GM21447 (cell line): ENCODE measurements at regions not wholly inside any gene's neighbourhood (a gene's known extent, or its start where the extent isn't known, plus 50 kb on each side); places are given as distances from the start of the nearest gene placed in this dataset.

Source experiments
- ATAC-seq: cut with Tn5 transposase; IDR thresholded peaks from one replicate; pipeline ENCODE4 v1.9.1; 2021; ENCODE audit not compliant: unreplicated experiment

DNA sequence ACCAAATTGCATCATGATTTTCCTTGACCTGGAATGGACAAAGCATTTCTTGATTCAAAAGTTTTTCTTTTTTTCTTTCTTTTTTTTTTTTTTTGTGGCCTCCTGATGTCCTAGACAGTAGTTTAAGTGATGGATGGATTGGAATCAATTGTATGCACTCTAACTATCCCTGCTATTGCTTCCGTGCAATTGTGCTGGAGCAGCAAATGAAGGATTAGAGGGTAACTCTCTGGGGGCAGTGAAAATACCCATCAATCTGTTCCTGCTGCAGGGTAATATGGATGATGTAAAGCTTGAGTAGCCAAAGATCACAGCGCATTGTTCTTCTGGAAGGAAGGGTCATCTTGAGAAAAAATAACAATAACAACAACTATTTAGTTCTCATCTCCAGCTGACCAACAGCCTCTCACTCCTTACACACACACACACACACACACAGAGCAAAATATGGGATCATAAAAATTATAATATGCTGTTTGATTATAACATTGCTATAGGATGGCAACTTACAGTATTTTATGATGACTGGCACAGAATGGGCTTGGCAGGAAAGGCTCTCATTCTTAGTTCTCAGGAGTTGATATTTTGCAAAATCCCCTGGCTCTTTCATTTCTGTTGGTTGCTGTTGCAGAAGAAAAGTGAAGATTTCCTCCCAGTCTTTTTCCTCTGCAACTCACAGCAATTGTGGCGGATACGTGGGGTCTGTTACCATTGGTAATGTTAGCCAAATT lies 160.9 kb upstream of the DMAC1 start:
- ATAC-seq = no peak

DNA sequence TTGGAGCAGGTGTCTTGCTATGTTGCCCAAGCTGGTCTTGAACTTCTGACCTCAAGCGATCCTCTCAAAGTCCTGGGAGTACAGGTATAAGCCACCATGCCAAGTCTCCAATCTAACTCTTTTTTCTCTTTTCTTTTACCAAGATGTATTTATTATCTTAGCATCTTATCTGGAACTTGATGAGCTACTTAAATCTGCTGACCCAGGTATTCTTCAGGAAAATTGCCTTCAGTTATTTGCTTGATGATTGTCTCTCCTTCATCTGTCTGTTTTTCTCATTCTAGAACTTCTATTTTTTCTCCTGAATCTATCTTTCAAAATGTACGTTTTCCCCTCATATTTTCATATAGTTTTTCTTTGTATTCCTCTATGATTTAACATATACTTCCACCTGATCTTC lies 158.2 kb upstream of the DMAC1 start:
- no peak for ATAC-seq

DNA sequence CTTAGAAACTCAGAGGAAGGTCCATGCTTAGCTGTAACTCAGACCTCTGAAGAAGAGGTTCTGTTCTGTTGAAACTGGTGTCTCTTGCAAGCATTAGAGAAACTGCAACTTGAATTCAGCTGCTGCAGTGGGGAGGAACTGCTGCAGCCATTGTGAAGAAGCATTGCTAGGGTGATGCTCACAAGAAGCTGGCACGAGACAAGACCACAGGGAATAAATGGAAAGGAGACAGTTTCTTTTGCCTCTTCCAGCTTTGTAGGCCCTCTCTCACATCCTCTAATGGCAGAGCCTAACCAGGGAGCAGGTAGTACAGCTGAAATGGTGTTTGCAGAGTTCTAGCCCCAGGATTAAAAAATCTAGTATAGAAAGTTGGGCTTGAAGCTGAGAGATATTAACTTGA lies 148.0 kb upstream of the DMAC1 start:
- no peak for ATAC-seq

DNA sequence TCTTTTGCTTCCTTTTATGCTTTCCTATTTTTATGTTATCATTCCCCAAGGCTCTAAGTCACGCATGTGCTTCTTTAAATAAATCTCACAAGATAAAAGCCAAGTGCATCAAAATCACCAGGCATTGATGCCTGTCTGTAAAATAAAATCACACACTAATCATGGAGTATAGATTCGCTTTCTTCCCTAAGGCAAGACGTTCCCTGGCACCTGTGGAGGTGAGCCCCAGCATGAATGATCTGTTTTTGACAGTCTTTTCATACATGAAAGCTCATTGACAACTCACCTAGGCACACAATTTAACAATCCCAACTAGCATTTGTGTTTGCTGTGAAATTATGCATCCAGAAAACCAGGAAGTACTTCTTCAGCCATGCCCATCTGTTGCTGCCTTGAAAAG lies 146.9 kb upstream of the DMAC1 start:
- no peak for ATAC-seq

DNA sequence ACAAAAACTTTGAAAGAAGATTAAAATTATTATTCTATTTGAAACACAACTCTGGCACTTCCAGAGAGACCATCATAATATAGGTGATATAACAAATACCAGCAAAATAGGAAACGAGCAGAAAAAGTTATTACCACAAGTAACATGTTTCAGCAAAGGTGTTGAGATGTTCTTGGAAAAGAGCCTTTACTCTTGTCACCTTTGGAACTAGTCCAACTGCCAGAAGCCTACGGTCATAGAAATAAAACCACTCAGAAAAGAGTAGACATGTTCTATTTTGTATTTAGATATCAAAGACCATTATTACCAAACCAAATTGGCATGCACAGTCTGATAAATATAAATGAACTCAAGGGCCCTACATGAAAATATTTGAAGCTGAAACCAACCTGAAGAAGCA lies 145.0 kb upstream of the DMAC1 start:
- ATAC-seq = no peak

- no peak for ATAC-seq
Observed at GRCh38 chr9:7937761-7938491, 138.3 kb upstream of the DMAC1 start.

DNA sequence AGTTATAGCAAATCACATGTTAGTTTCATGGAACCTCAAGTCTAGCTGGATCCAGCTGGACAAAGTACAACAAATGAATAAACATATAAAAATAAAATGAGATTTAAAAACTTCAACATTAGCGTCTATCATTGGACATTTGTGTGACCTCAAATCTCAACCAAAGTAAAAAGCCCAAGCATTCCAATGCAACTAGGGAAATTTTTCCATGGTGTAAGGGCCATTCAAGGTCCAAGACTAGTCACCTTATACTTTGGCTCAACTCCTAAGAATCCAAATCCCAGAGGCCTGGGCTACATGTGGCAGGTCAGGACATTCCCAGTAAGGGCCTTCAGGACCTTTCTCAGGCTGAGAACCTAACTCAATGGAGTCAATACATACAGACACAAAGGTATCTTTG lies 137.4 kb upstream of the DMAC1 start:
- ATAC-seq = no peak

- no peak for ATAC-seq
Observed at GRCh38 chr9:7936163-7936562, 136.6 kb upstream of the DMAC1 start.

GRCh38 chr9:7935681-7936080 lies 136.1 kb upstream of the DMAC1 start:
- peak; percentile 74 for ATAC-seq

- ATAC-seq = no peak
Observed at GRCh38 chr9:7932767-7933166, 133.2 kb upstream of the DMAC1 start.

DNA sequence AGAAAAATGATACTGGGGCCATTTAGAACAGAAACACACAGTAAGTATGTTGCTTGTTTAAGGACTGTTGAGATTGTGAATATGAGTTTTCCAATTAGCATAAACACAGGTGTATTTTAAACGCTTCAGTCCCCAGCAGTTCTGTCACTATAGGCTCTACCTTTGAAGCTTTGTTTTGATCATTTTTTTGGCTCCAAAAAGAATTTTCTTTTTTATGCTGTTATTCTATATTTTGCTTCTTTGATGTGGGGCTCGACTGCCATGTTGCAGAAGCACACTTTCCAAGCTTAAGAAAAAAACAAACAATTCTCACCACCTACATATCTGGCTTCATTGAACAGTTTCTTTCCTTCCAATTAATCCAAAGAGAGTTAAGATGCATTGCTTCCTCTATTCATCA lies 131.0 kb upstream of the DMAC1 start:
- no peak for ATAC-seq

- ATAC-seq = no peak
Observed at GRCh38 chr9:7921545-7922197, 122.1 kb upstream of the DMAC1 start.

- no peak for ATAC-seq
Observed at GRCh38 chr9:7912037-7912535, 112.5 kb upstream of the DMAC1 start.

DNA sequence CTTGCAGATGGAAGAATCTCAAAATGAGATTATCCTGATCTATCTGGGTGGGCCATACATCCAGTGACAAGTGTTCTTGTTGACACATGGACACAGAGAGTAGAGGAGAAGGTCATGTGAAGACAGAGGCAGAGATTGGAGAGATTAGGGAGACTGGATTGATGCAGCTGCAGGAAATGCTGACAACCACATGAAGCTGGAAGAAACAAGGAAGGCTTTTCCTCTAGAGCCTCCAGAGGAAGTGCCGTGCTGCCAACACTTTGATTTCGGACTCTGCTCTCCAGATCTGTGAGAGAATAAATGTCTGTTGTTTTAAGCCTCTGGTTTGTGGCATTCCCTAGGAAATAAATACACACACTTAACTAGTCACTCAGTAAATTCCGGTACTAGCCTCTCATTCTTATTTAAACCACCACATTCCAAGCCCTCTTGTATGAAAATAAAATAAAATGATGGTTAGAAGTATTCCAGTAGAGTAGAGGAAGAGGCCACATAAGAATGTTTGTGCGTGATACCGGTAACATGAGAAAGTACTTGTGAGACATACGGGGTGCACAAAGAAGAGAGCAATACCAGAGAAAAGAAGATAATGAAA lies 110.9 kb upstream of the DMAC1 start:
- no peak for ATAC-seq

DNA sequence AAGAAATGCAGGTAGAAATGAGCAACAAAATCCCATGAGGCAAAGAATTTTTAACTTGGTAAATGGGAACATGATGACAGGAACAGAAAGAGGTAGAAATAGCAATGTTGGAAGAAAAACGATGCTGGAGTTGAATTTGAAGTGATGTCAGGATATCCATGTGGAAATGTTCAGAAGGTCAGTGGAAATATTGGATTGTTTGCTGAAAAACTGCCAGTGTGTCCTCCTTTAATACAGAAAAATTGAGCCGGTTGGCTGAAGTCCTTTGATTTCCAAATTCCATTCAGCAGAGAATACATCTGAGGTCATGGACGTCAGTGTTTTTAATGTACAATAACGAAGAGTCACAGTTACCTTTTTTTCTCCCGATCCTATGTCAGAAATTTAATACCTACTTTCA lies 110.0 kb upstream of the DMAC1 start:
- no peak for ATAC-seq

- no peak for ATAC-seq
Observed at GRCh38 chr9:7907551-7908337, 108.2 kb upstream of the DMAC1 start.

GRCh38 chr9:7906783-7907550 lies 107.4 kb upstream of the DMAC1 start:
- no peak for ATAC-seq

DNA sequence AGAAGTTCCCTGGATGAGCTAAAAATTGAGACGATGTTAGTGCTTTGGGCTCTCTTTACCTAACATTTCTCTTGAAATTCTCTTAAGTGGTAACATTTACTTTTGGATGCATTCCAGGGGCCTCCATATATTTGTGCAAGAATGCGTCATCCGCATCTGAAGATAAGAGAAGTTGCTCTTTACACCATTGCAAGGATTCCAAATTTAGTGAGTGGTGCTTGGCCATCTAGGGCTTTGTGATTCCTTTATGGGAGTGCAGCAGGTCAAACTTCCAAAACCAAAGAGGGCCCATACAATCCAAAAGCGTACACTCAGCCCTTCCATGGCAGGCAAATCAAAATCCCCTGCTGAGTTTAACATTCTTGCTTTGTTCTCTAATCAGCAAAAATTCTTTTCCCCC lies 102.0 kb upstream of the DMAC1 start:
- ATAC-seq = no peak

DNA sequence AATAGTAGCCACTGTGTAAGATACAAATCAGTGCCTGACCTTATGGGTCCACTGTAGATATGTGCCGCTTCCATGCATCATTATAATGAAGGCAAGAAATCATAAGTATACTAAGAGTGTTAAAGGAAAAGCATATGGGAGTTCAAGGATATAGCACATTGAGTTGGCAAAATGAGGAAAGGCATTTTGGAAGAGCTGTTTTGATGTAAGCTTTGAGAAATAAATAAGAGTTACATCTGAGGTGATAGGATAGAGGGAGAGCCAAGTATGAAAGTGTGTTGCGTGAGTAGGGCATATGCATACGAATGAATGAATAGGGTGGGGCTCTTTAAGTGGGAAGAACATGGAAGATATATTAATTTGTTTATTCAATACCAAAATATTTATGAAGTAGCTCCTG lies 101.0 kb upstream of the DMAC1 start:
- ATAC-seq = no peak

DNA sequence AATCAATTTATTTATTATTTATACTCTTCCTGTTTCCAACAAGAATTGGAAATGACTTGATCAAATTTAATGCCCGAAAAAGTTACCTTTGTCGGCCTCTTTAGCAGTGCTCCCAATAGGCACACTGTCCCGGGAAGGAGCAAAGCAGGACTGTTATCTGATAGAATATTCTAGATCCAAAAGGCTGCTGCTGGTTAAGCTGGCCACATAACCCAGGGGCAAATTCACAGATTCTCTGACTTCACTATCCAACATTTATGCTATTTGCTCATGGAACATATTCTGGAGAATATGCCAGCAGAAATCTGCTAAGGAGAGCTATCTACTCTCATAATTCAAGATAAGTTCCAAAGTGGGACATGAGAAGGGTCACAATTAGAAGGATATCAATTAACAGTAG lies 100.2 kb upstream of the DMAC1 start:
- no peak for ATAC-seq
